Activated CD8-positive, alpha-beta T cell treated with anti-CD3 and anti-CD28 coated beads for 36 hours (primary cell): ENCODE measurements at regions not wholly inside any gene's neighbourhood (a gene's known extent, or its start where the extent isn't known, plus 50 kb on each side); places are given as distances from the start of the nearest gene placed in this dataset.

Experiments
- ATAC-seq: fragments of 200-7000 bp; cut with Tn5 transposase; one replicate; pipeline ENCODE4 v1.10.0; 2021; ENCODE audit warnings: mild to moderate bottlenecking, moderate library complexity
- CTCF ChIA-PET: fragments of 350-600 bp; sonication (Branson Sonifier 250); formaldehyde crosslinking; loops from one replicate; lab custom pipeline; 2021; ENCODE audit warnings: antibody characterized with exemption; lab: Charles Lee
- POLR2A ChIA-PET: fragments of 350-600 bp; sonication (Branson Sonifier 250); formaldehyde crosslinking; loops from one replicate; lab custom pipeline; 2021; ENCODE audit warnings: antibody characterized with exemption; lab: Charles Lee
- DNase-seq: peaks from one replicate; pipeline ENCODE4 v3.0.0-alpha.2; 2020
- H3K27ac Mint-ChIP-seq: one replicate; pipeline ENCODE4 v1.8.0; 2021; ENCODE audit warnings: mild to moderate bottlenecking, mixed read lengths
- H3K27me3 Mint-ChIP-seq: one replicate; pipeline ENCODE4 v1.8.0; 2021; ENCODE audit warnings: mixed read lengths
- H3K36me3 Mint-ChIP-seq: one replicate; pipeline ENCODE4 v1.8.0; 2021; ENCODE audit warnings: low read depth, mixed read lengths
- H3K4me1 Mint-ChIP-seq: one replicate; pipeline ENCODE4 v1.8.0; 2021; ENCODE audit warnings: low read depth, mixed read lengths
- H3K4me3 Mint-ChIP-seq: one replicate; pipeline ENCODE4 v1.8.0; 2021; ENCODE audit warnings: mild to moderate bottlenecking, moderate library complexity, mixed read lengths
- H3K9me3 Mint-ChIP-seq: one replicate; pipeline ENCODE4 v1.8.0; 2021; ENCODE audit warnings: mixed read lengths
- intact Hi-C: fragments of 100-400 bp; cut with micrococcal nuclease; formaldehyde crosslinking; loops from one replicate; pipeline ENCODE4 v1.10.0; 2022
- TF ChIP-seq, protein P1 (sequence below): fragments of 200-600 bp; IDR thresholded peaks from one replicate; pipeline ENCODE4 v1.8.0; 2022; ENCODE audit warnings: antibody characterized with exemption, mild to moderate bottlenecking

DNA sequence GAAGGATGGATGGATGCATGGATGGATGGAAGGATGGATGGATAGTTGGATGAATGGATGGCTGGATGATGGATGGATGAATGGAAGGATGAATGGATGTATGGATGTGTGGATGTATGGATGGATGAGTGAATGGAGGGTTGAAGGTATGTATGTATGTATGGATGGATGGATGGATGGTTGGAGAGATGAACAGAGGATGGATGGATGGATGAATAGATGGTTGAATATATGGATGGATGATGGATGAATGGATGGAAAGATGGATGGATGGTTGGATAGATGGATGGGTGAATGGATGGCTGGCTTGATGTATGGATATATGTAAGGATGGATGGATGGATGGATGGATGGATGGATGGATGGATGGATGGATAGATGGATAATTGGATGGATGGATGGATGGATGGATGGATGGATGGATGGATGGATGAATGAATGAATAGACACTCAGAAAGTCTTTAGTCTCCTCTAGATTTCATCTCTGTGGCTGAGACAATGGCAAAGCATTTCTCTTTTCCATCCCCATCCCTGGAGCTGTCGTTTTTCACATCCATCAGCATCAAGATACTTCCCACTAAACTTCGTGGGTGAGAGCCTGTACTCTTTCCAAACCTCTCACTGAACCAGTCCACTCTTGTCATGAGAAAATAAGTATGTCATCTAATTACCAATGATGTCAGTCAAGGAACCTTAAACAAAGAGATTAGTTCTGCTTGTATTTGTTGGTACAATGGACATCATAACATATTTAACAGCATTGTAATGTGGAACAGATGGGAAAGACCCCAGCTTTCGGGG lies 74.8 kb upstream of the CLMN start:
- Mint-ChIP-seq H3K9me3 (no peaks in the 10 kb centered on the region), H3K4me3 (no peak overlapping the region), H3K27ac (no peak overlapping the region), H3K27me3 (no peaks in the 10 kb centered on the region), H3K4me1 (peaks cover 2% of the 10 kb centered on the region), H3K36me3 (no peaks in the 10 kb centered on the region)
- POLR2A ChIA-PET, result no interaction called here
- intact Hi-C loops, result no loop called here
- TF ChIP-seq, protein P1, sequence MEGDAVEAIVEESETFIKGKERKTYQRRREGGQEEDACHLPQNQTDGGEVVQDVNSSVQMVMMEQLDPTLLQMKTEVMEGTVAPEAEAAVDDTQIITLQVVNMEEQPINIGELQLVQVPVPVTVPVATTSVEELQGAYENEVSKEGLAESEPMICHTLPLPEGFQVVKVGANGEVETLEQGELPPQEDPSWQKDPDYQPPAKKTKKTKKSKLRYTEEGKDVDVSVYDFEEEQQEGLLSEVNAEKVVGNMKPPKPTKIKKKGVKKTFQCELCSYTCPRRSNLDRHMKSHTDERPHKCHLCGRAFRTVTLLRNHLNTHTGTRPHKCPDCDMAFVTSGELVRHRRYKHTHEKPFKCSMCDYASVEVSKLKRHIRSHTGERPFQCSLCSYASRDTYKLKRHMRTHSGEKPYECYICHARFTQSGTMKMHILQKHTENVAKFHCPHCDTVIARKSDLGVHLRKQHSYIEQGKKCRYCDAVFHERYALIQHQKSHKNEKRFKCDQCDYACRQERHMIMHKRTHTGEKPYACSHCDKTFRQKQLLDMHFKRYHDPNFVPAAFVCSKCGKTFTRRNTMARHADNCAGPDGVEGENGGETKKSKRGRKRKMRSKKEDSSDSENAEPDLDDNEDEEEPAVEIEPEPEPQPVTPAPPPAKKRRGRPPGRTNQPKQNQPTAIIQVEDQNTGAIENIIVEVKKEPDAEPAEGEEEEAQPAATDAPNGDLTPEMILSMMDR, result no peak
- CTCF ChIA-PET, result no interaction called here
- no peak for DNase-seq
- no peak for ATAC-seq

DNA sequence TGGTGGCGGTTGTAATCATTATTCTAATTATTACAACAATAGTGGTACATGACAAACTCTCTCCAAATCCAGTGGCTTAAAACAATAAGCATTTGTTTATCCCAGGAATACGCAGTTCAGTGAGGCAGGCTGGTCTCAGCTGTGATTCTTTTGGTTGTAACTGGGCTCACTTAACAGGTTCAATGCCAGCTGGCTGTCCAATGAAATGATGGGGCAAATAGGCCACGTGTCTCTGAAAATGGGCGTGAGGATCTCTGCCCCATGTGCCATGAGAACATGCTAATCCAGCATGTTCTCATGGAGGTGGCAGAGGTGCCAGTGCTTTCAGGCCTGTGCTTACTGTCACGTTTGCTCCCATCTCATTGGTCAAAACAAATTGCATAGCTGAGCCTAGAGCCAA lies 73.1 kb upstream of the CLMN start:
- H3K4me1 Mint-ChIP-seq, result peaks cover 2% of the 10 kb centered on the region
- DNase-seq (no peak), ATAC-seq (no peak)
- H3K27ac Mint-ChIP-seq, result no peak overlapping the region
- ChIA-PET CTCF (no interaction called here), POLR2A (no interaction called here)
- peaks cover 2% of the 10 kb centered on the region for H3K27me3 Mint-ChIP-seq
- intact Hi-C loops, result no loop called here
- H3K4me3 Mint-ChIP-seq, result no peak overlapping the region
- TF ChIP-seq, protein P1, result no peak
- no peaks in the 10 kb centered on the region for H3K36me3 Mint-ChIP-seq
- no peaks in the 10 kb centered on the region for H3K9me3 Mint-ChIP-seq

DNA sequence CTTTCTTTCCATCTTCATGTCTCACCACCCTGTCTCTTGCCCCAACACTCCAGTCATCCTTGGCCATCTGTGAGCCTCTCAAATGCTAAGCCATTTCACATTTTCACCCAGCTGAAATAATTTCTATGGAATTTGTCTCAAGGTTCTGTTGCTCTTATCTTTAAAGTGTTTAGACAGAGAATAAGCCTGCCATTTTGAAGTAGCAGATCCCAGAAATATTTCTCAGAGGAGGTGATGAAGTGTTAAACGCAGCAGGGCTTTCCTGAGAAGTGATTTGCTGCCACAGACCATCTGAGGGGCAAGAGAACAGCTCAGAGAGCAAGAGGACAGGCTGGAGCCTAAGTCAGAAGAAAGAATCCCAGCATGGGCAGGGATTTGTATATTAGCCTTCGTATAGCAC lies 71.6 kb upstream of the CLMN start:
- DNase-seq (no peak), ATAC-seq (no peak)
- CTCF ChIA-PET, result no interaction called here
- peaks cover 4% of the 10 kb centered on the region for H3K27me3 Mint-ChIP-seq
- no peak overlapping the region for H3K4me3 Mint-ChIP-seq
- no peaks in the 10 kb centered on the region for H3K36me3 Mint-ChIP-seq
- TF ChIP-seq, protein P1, result no peak
- no peaks in the 10 kb centered on the region for H3K9me3 Mint-ChIP-seq
- H3K27ac Mint-ChIP-seq, result no peak overlapping the region
- H3K4me1 Mint-ChIP-seq, result peaks cover 2% of the 10 kb centered on the region
- POLR2A ChIA-PET, result no interaction called here
- intact Hi-C loops, result no loop called here

DNA sequence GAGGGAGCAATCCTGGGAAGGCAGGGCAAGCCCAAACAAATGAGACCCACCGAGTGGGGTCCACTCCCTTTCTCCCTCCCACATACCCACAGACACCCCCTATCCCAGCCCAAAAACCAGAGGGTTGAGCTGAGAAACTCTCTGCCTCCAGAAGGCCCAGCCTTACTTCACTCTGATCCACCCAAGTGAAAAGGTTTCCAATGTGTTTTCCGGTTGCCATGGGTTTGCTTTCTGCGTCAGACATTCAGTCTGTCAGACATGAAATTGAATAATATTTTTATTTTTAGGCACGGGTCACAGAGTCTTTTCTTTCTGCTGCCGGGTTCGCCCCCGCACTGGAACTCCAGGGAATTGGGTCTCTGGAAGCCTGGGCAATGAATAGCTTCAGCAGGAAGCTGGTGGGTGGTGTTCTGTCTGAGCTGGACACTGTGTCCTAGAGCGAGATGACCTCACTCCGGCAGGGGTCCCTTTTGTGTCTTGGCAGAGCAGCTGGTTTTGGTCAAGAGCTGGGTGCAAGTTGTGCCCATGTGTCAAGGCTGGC lies 69.8 kb upstream of the CLMN start:
- ChIA-PET CTCF (no interaction called here), POLR2A (no interaction called here)
- H3K4me3 Mint-ChIP-seq, result no peak overlapping the region
- TF ChIP-seq, protein P1, result no peak
- intact Hi-C loops, result no loop called here
- H3K27me3 Mint-ChIP-seq, result peaks cover 7% of the 10 kb centered on the region
- no peaks in the 10 kb centered on the region for H3K9me3 Mint-ChIP-seq
- H3K36me3 Mint-ChIP-seq, result no peaks in the 10 kb centered on the region
- H3K4me1 Mint-ChIP-seq, result no peaks in the 10 kb centered on the region
- DNase-seq, result no peak
- no peak overlapping the region for H3K27ac Mint-ChIP-seq
- no peak for ATAC-seq

DNA sequence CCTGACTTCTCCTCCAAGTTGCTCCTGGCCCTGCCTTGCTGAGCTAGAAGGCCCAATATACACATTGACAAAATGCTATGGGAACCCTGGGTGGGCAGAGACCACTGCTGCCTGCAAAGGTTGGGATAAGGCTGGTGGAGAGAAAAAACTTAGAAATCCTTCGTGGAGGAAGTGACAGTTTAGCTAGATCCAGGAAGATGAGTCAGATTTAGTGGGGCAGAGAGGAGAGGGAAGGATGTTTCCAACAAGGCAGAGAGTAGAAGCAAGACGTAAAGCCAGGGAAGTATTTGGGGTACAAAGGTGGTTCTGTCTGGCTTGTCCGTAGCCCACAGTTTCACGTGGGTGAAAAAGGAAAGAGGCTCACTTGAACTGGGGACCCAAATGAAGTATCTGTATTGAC lies 69.0 kb upstream of the CLMN start:
- H3K27me3 Mint-ChIP-seq, result peaks cover 7% of the 10 kb centered on the region
- no peaks in the 10 kb centered on the region for H3K36me3 Mint-ChIP-seq
- no peak overlapping the region for H3K4me3 Mint-ChIP-seq
- H3K9me3 Mint-ChIP-seq, result no peaks in the 10 kb centered on the region
- TF ChIP-seq, protein P1, result no peak
- no peak overlapping the region for H3K27ac Mint-ChIP-seq
- H3K4me1 Mint-ChIP-seq, result no peaks in the 10 kb centered on the region
- intact Hi-C loops, result no loop called here
- POLR2A ChIA-PET, result no interaction called here
- no peak for DNase-seq
- no peak for ATAC-seq
- CTCF ChIA-PET, result no interaction called here
